ENCODE measurements at regions not wholly inside any gene's neighbourhood (a gene's known extent, or its start where the extent isn't known, plus 50 kb on each side); places are given as distances from the start of the nearest gene placed in this dataset.

DNA sequence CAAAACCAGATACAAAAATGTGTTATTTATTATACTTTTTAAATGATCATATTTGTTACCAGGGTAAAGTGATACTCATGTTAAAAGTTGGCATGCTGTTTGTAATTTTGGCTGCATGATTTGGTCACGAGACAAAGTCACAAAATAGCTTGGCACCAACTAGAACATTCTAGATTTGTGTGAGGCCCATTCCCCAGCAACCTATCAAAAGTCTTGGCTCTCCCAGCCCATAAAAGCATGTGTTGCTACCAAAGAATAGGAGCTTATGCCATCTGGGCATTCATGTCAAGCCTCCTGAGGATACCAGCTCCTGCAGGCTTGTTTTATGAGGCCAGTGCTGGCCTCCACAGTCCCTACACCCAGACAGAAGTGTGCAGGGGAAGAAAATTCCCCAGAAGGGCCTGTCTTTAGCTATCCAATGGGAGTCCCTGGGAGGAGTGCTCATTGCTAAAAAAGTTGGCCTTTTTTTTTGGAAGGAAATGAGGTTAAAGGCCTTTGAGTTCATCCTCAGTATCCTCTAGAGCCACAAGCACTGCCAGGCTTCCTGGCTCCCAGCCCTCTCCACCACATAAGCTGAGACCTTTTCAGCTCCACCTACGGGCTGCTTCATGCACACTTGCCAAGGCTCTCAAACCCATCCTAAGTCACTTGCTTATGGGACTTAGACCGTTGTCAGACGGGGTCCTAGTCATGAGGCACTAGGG lies 211.9 kb upstream of the EOLA2 start:
- DNase-seq (ENCODE audit: low spot score), result no peak
- Histone ChIP-seq H3K4me1 (ENCODE audit: control insufficient read depth in 4 of 4, insufficient read depth in 4 of 4, low read length in 3 of 4) (no peaks in the 10 kb centered on the region), H3K4me3 (ENCODE audit: low read depth in 1 of 3, low read length in 3 of 3) (no peak overlapping the region), H3K36me3 (ENCODE audit: control insufficient read depth in 4 of 4, insufficient read depth in 3 of 4, low read depth in 1 of 4, low read length in 3 of 4) (no peaks in the 10 kb centered on the region), H3K27ac (ENCODE audit: low read depth in 1 of 2, low read length in 2 of 2) (no peak overlapping the region), H3K27me3 (ENCODE audit: control insufficient read depth in 4 of 4, insufficient read depth in 4 of 4, low read length in 3 of 4) (no peaks in the 10 kb centered on the region), H3K9ac (ENCODE audit: low read depth in 1 of 2, low read length in 2 of 2) (no peak overlapping the region), H3K9me3 (ENCODE audit: control insufficient read depth in 4 of 4, low read length in 3 of 4) (no peaks in the 10 kb centered on the region)
- 86% methylated on average over 4 of the region's 4 CpGs for WGBS
- TF ChIP-seq NR2F2 (IDR thresholded peaks at IDR 0.05), result peak; percentile 68
- TF ChIP-seq TAF1 (conservative IDR thresholded peaks at IDR 0.05), result no peak

DNA sequence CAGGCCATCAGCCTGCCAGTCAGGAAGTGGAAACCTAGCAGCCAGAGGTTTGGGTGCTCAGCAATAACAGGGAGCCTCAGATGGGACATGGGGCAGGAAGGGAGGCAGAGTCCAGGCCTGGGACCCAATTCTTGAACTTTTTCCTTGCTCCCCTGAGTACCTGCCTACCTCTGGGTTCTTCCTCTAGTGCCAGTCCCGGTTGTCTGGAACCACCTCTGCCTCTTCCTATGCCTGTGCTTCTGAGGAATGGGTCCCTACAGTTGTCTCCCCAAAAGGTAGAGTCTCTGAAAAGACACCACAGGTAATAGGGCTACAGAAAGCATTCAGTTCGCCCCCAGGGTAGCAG lies 212.4 kb upstream of the MAMLD1 start:
- H3K4me3 ChIP-seq (ENCODE audit: low read depth in 1 of 3, low read length in 3 of 3), result no peak overlapping the region
- no peak for DNase-seq (ENCODE audit: low spot score)
- H3K27me3 ChIP-seq (ENCODE audit: control insufficient read depth in 4 of 4, insufficient read depth in 4 of 4, low read length in 3 of 4), result no peaks in the 10 kb centered on the region
- TF ChIP-seq, protein P1, sequence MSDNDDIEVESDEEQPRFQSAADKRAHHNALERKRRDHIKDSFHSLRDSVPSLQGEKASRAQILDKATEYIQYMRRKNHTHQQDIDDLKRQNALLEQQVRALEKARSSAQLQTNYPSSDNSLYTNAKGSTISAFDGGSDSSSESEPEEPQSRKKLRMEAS (IDR thresholded peaks at IDR 0.05), result no peak
- TF ChIP-seq FOXA2 (IDR thresholded peaks at IDR 0.05) (no peak), HNF4A (conservative IDR thresholded peaks at IDR 0.05) (no peak), EGR1 (IDR thresholded peaks at IDR 0.05; ENCODE audit: low read depth in 2 of 2) (no peak), SP1 (IDR thresholded peaks at IDR 0.05) (no peak), JUND (IDR thresholded peaks at IDR 0.05) (no peak), RXRA (IDR thresholded peaks at IDR 0.05) (no peak), TAF1 (conservative IDR thresholded peaks at IDR 0.05) (no peak), RAD21 (IDR thresholded peaks at IDR 0.05) (no peak)
- TF ChIP-seq, protein P2, sequence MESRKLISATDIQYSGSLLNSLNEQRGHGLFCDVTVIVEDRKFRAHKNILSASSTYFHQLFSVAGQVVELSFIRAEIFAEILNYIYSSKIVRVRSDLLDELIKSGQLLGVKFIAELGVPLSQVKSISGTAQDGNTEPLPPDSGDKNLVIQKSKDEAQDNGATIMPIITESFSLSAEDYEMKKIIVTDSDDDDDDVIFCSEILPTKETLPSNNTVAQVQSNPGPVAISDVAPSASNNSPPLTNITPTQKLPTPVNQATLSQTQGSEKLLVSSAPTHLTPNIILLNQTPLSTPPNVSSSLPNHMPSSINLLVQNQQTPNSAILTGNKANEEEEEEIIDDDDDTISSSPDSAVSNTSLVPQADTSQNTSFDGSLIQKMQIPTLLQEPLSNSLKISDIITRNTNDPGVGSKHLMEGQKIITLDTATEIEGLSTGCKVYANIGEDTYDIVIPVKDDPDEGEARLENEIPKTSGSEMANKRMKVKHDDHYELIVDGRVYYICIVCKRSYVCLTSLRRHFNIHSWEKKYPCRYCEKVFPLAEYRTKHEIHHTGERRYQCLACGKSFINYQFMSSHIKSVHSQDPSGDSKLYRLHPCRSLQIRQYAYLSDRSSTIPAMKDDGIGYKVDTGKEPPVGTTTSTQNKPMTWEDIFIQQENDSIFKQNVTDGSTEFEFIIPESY (IDR thresholded peaks at IDR 0.05), result no peak
- TF ChIP-seq, protein P3, sequence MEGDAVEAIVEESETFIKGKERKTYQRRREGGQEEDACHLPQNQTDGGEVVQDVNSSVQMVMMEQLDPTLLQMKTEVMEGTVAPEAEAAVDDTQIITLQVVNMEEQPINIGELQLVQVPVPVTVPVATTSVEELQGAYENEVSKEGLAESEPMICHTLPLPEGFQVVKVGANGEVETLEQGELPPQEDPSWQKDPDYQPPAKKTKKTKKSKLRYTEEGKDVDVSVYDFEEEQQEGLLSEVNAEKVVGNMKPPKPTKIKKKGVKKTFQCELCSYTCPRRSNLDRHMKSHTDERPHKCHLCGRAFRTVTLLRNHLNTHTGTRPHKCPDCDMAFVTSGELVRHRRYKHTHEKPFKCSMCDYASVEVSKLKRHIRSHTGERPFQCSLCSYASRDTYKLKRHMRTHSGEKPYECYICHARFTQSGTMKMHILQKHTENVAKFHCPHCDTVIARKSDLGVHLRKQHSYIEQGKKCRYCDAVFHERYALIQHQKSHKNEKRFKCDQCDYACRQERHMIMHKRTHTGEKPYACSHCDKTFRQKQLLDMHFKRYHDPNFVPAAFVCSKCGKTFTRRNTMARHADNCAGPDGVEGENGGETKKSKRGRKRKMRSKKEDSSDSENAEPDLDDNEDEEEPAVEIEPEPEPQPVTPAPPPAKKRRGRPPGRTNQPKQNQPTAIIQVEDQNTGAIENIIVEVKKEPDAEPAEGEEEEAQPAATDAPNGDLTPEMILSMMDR (IDR thresholded peaks at IDR 0.05; ENCODE audit: low read depth, low read length, missing input control), result no peak
- TF ChIP-seq, protein P4, sequence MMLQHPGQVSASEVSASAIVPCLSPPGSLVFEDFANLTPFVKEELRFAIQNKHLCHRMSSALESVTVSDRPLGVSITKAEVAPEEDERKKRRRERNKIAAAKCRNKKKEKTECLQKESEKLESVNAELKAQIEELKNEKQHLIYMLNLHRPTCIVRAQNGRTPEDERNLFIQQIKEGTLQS (IDR thresholded peaks at IDR 0.05), result no peak
- H3K4me1 ChIP-seq (ENCODE audit: control insufficient read depth in 4 of 4, insufficient read depth in 4 of 4, low read length in 3 of 4), result no peaks in the 10 kb centered on the region
- 98% methylated on average over 2 of the region's 2 CpGs for whole genome bisulfite sequencing
- H3K9ac ChIP-seq (ENCODE audit: low read depth in 1 of 2, low read length in 2 of 2), result no peak overlapping the region
- H3K36me3 ChIP-seq (ENCODE audit: control insufficient read depth in 4 of 4, insufficient read depth in 3 of 4, low read depth in 1 of 4, low read length in 3 of 4), result no peaks in the 10 kb centered on the region
- no peaks in the 10 kb centered on the region for H3K9me3 ChIP-seq (ENCODE audit: control insufficient read depth in 4 of 4, low read length in 3 of 4)
- no peak overlapping the region for H3K27ac ChIP-seq (ENCODE audit: low read depth in 1 of 2, low read length in 2 of 2)

DNA sequence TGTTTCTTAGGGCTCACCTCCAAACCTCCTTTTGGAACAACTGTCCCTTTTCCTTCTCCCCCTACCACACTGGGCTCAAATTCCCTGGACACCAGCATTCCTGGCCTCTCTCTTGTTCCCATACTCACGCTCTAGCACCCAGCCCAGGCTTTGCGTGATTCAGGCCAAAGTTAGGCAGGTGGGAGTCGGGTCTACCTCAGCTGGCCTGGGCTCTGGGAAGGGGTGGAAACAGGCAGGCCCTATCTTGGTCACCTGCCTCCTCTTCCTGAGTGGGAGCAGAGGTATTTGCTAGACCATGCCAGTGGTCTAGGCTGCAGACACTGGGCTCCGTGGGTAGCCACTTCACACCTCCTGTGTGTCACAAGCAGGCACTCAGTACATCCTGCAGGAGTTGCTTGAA lies 211.1 kb upstream of the MAMLD1 start:
- Histone ChIP-seq H3K27me3 (ENCODE audit: control insufficient read depth in 4 of 4, insufficient read depth in 4 of 4, low read length in 3 of 4) (no peaks in the 10 kb centered on the region), H3K4me1 (ENCODE audit: control insufficient read depth in 4 of 4, insufficient read depth in 4 of 4, low read length in 3 of 4) (no peaks in the 10 kb centered on the region), H3K9ac (ENCODE audit: low read depth in 1 of 2, low read length in 2 of 2) (no peak overlapping the region), H3K9me3 (ENCODE audit: control insufficient read depth in 4 of 4, low read length in 3 of 4) (no peaks in the 10 kb centered on the region), H3K36me3 (ENCODE audit: control insufficient read depth in 4 of 4, insufficient read depth in 3 of 4, low read depth in 1 of 4, low read length in 3 of 4) (no peaks in the 10 kb centered on the region), H3K27ac (ENCODE audit: low read depth in 1 of 2, low read length in 2 of 2) (no peak overlapping the region), H3K4me3 (ENCODE audit: low read depth in 1 of 3, low read length in 3 of 3) (no peak overlapping the region)
- WGBS, result 92% methylated on average over 4 of the region's 4 CpGs
- no peak for DNase-seq (ENCODE audit: low spot score)
- TF ChIP-seq, protein P5, sequence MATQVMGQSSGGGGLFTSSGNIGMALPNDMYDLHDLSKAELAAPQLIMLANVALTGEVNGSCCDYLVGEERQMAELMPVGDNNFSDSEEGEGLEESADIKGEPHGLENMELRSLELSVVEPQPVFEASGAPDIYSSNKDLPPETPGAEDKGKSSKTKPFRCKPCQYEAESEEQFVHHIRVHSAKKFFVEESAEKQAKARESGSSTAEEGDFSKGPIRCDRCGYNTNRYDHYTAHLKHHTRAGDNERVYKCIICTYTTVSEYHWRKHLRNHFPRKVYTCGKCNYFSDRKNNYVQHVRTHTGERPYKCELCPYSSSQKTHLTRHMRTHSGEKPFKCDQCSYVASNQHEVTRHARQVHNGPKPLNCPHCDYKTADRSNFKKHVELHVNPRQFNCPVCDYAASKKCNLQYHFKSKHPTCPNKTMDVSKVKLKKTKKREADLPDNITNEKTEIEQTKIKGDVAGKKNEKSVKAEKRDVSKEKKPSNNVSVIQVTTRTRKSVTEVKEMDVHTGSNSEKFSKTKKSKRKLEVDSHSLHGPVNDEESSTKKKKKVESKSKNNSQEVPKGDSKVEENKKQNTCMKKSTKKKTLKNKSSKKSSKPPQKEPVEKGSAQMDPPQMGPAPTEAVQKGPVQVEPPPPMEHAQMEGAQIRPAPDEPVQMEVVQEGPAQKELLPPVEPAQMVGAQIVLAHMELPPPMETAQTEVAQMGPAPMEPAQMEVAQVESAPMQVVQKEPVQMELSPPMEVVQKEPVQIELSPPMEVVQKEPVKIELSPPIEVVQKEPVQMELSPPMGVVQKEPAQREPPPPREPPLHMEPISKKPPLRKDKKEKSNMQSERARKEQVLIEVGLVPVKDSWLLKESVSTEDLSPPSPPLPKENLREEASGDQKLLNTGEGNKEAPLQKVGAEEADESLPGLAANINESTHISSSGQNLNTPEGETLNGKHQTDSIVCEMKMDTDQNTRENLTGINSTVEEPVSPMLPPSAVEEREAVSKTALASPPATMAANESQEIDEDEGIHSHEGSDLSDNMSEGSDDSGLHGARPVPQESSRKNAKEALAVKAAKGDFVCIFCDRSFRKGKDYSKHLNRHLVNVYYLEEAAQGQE (IDR thresholded peaks at IDR 0.05), result no peak
- no peak for TF ChIP-seq HNF4A (conservative IDR thresholded peaks at IDR 0.05)
- TF ChIP-seq, protein P3 (IDR thresholded peaks at IDR 0.05; ENCODE audit: low read depth, low read length, missing input control), result no peak
- TF ChIP-seq, protein P4 (IDR thresholded peaks at IDR 0.05), result no peak
- no peak for TF ChIP-seq RXRA (IDR thresholded peaks at IDR 0.05)
- TF ChIP-seq, protein P1 (IDR thresholded peaks at IDR 0.05), result no peak
- no peak for TF ChIP-seq RAD21 (IDR thresholded peaks at IDR 0.05)
- no peak for TF ChIP-seq EGR1 (IDR thresholded peaks at IDR 0.05; ENCODE audit: low read depth in 2 of 2)
- TF ChIP-seq FOXA2 (IDR thresholded peaks at IDR 0.05), result no peak
- TF ChIP-seq YY1 (IDR thresholded peaks at IDR 0.05), result no peak
- no peak for TF ChIP-seq JUND (IDR thresholded peaks at IDR 0.05)
- TF ChIP-seq HNF4G (IDR thresholded peaks at IDR 0.05), result no peak
